ENCODE measurements at regions not wholly inside any gene's neighbourhood (a gene's known extent, or its start where the extent isn't known, plus 50 kb on each side); places are given as distances from the start of the nearest gene placed in this dataset.

GRCh38 chr15:94655249-94655880, 424.0 kb downstream of the MCTP2 start:
- no peak for TF ChIP-seq SMC3 (IDR thresholded peaks at IDR 0.05; ENCODE audit: low read depth, low read length)
- no peak for TF ChIP-seq TAF1 (IDR thresholded peaks at IDR 0.05; ENCODE audit: borderline replicate concordance, low read depth, low read length)
- TF ChIP-seq RAD21 (IDR thresholded peaks at IDR 0.05; ENCODE audit: low read length), result no peak
- TF ChIP-seq CTCF (IDR thresholded peaks at IDR 0.05), result no peak
- no peak for TF ChIP-seq MEF2A (IDR thresholded peaks at IDR 0.05; ENCODE audit: borderline replicate concordance, low read depth)
- TF ChIP-seq RCOR1 (IDR thresholded peaks at IDR 0.05; ENCODE audit: low read length), result no peak
- TF ChIP-seq CHD2 (IDR thresholded peaks at IDR 0.05; ENCODE audit: low read length, partially characterized antibody), result no peak
- no peak for TF ChIP-seq PBX3 (IDR thresholded peaks at IDR 0.05)
